Central memory CD8-positive, alpha-beta T cell (primary cell): ENCODE measurements at regions not wholly inside any gene's neighbourhood (a gene's known extent, or its start where the extent isn't known, plus 50 kb on each side); places are given as distances from the start of the nearest gene placed in this dataset.
"Not testable (repeated sequence)": the region's sequence is repeated elsewhere in the genome, so short reads cannot be mapped to it uniquely, and the experiment has no call there.

Source experiments
- ATAC-seq: fragments of 150-1000 bp; cut with Tn5 transposase; replicated peaks from 2 replicates; pipeline ENCODE4 v1.10.0; 2022; ENCODE audit warnings: mild to moderate bottlenecking, moderate FRiP score, moderate number of reproducible peaks; ENCODE audit not compliant: poor library complexity, severe bottlenecking; ENCODE audit errors: extremely low read depth
- DNase-seq, 2 donors: peaks; one replicate each; pipeline ENCODE4 v3.0.0; 2021; ENCODE audit warnings: low spot score in 2 of 2
- H3K27ac Mint-ChIP-seq: one replicate; pipeline ENCODE4 v1.8.0; 2022; ENCODE audit warnings: low read depth, mild to moderate bottlenecking, moderate library complexity, mixed read lengths
- H3K27me3 Mint-ChIP-seq: one replicate; pipeline ENCODE4 v1.8.0; 2022; ENCODE audit warnings: mixed read lengths
- H3K36me3 Mint-ChIP-seq: one replicate; pipeline ENCODE4 v1.8.0; 2022; ENCODE audit warnings: mild to moderate bottlenecking, moderate library complexity, mixed read lengths; ENCODE audit not compliant: insufficient read depth
- H3K4me1 Mint-ChIP-seq: one replicate; pipeline ENCODE4 v1.8.0; 2022; ENCODE audit warnings: mixed read lengths
- H3K4me3 Mint-ChIP-seq: one replicate; pipeline ENCODE4 v1.8.0; 2022; ENCODE audit warnings: mild to moderate bottlenecking, moderate library complexity, mixed read lengths
- H3K9me3 Mint-ChIP-seq: one replicate; pipeline ENCODE4 v1.8.0; 2022; ENCODE audit warnings: mixed read lengths

GRCh38 chr4:160117686-160118085 is 1014.8 kb downstream of the RAPGEF2 start:
- no peak for DNase-seq
- H3K27me3 Mint-ChIP-seq, result no peaks in the 10 kb centered on the region
- no peak overlapping the region for H3K27ac Mint-ChIP-seq
- no peak overlapping the region for H3K4me3 Mint-ChIP-seq
- ATAC-seq, result no peak
- no peaks in the 10 kb centered on the region for H3K4me1 Mint-ChIP-seq
- H3K36me3 Mint-ChIP-seq, result no peaks in the 10 kb centered on the region
- H3K9me3 Mint-ChIP-seq, result peaks cover 18% of the 10 kb centered on the region

GRCh38 chr4:160125576-160126287 is 1022.9 kb downstream of the RAPGEF2 start:
- not testable (repeated sequence) for H3K4me3 Mint-ChIP-seq, H3K27me3 Mint-ChIP-seq, H3K27ac Mint-ChIP-seq, DNase-seq, ATAC-seq, H3K9me3 Mint-ChIP-seq, H3K36me3 Mint-ChIP-seq, H3K4me1 Mint-ChIP-seq

GRCh38 chr4:160127211-160127610 is 1024.3 kb downstream of the RAPGEF2 start:
- Mint-ChIP-seq H3K9me3 (peaks cover 9% of the 10 kb centered on the region), H3K27ac (no peak overlapping the region), H3K36me3 (no peaks in the 10 kb centered on the region), H3K27me3 (no peaks in the 10 kb centered on the region), H3K4me3 (no peak overlapping the region), H3K4me1 (no peaks in the 10 kb centered on the region)
- DNase-seq (no peak), ATAC-seq (no peak)

GRCh38 chr4:160129439-160129838 is 1026.6 kb downstream of the RAPGEF2 start:
- peaks cover 24% of the 10 kb centered on the region for H3K9me3 Mint-ChIP-seq
- H3K27me3 Mint-ChIP-seq, result no peaks in the 10 kb centered on the region
- ATAC-seq (no peak), DNase-seq (no peak)
- H3K36me3 Mint-ChIP-seq, result no peaks in the 10 kb centered on the region
- no peaks in the 10 kb centered on the region for H3K4me1 Mint-ChIP-seq
- no peak overlapping the region for H3K4me3 Mint-ChIP-seq
- no peak overlapping the region for H3K27ac Mint-ChIP-seq

- no peak for ATAC-seq
- Mint-ChIP-seq H3K4me1 (no peaks in the 10 kb centered on the region), H3K27me3 (no peaks in the 10 kb centered on the region), H3K27ac (no peak overlapping the region), H3K9me3 (peaks cover 44% of the 10 kb centered on the region), H3K4me3 (no peak overlapping the region), H3K36me3 (no peaks in the 10 kb centered on the region)
- no peak for DNase-seq
Measured at GRCh38 chr4:160136021-160136420, 1033.1 kb downstream of the RAPGEF2 start.

GRCh38 chr4:160141206-160141605 is 1038.3 kb downstream of the RAPGEF2 start:
- DNase-seq (no peak), ATAC-seq (no peak)
- H3K36me3 Mint-ChIP-seq, result no peaks in the 10 kb centered on the region
- H3K27ac Mint-ChIP-seq, result no peak overlapping the region
- no peak overlapping the region for H3K4me3 Mint-ChIP-seq
- H3K9me3 Mint-ChIP-seq, result peaks cover 28% of the 10 kb centered on the region
- no peaks in the 10 kb centered on the region for H3K4me1 Mint-ChIP-seq
- no peaks in the 10 kb centered on the region for H3K27me3 Mint-ChIP-seq

GRCh38 chr4:160142579-160142978 is 1039.7 kb downstream of the RAPGEF2 start:
- H3K27me3 Mint-ChIP-seq, result no peaks in the 10 kb centered on the region
- H3K4me1 Mint-ChIP-seq, result no peaks in the 10 kb centered on the region
- no peak overlapping the region for H3K27ac Mint-ChIP-seq
- H3K9me3 Mint-ChIP-seq, result peaks cover 17% of the 10 kb centered on the region
- no peak overlapping the region for H3K4me3 Mint-ChIP-seq
- ATAC-seq (no peak), DNase-seq (no peak)
- H3K36me3 Mint-ChIP-seq, result no peaks in the 10 kb centered on the region

GRCh38 chr4:160143574-160143973 is 1040.7 kb downstream of the RAPGEF2 start:
- DNase-seq (no peak), ATAC-seq (no peak)
- Mint-ChIP-seq H3K27ac (no peak overlapping the region), H3K4me3 (no peak overlapping the region), H3K4me1 (no peaks in the 10 kb centered on the region), H3K9me3 (peaks cover 15% of the 10 kb centered on the region), H3K27me3 (no peaks in the 10 kb centered on the region), H3K36me3 (no peaks in the 10 kb centered on the region)

- no peak overlapping the region for H3K27ac Mint-ChIP-seq
- H3K4me3 Mint-ChIP-seq, result no peak overlapping the region
- DNase-seq, result no peak
- no peak for ATAC-seq
- no peaks in the 10 kb centered on the region for H3K4me1 Mint-ChIP-seq
- no peaks in the 10 kb centered on the region for H3K27me3 Mint-ChIP-seq
- peaks cover 12% of the 10 kb centered on the region for H3K9me3 Mint-ChIP-seq
- H3K36me3 Mint-ChIP-seq, result no peaks in the 10 kb centered on the region
Measured at GRCh38 chr4:160159457-160159856, 1056.6 kb downstream of the RAPGEF2 start.

GRCh38 chr4:160161026-160161425 is 1058.1 kb downstream of the RAPGEF2 start:
- Mint-ChIP-seq H3K9me3 (peaks cover 6% of the 10 kb centered on the region), H3K4me1 (no peaks in the 10 kb centered on the region), H3K27ac (no peak overlapping the region), H3K27me3 (no peaks in the 10 kb centered on the region), H3K4me3 (no peak overlapping the region), H3K36me3 (no peaks in the 10 kb centered on the region)
- ATAC-seq (no peak), DNase-seq (no peak)

GRCh38 chr4:160175064-160175643 is 1072.3 kb downstream of the RAPGEF2 start:
- no peaks in the 10 kb centered on the region for H3K27me3 Mint-ChIP-seq
- H3K4me3 Mint-ChIP-seq, result no peak overlapping the region
- H3K4me1 Mint-ChIP-seq, result no peaks in the 10 kb centered on the region
- H3K36me3 Mint-ChIP-seq, result no peaks in the 10 kb centered on the region
- H3K9me3 Mint-ChIP-seq, result peaks cover 23% of the 10 kb centered on the region
- DNase-seq, result no peak
- no peak overlapping the region for H3K27ac Mint-ChIP-seq
- ATAC-seq, result no peak

GRCh38 chr4:160180211-160180610 is 1077.3 kb downstream of the RAPGEF2 start:
- Mint-ChIP-seq H3K9me3 (peaks cover 15% of the 10 kb centered on the region), H3K4me1 (no peaks in the 10 kb centered on the region), H3K27me3 (no peaks in the 10 kb centered on the region)

GRCh38 chr4:160182727-160183126 is 1079.8 kb downstream of the RAPGEF2 start:
- no peak for ATAC-seq
- Mint-ChIP-seq H3K4me1 (no peaks in the 10 kb centered on the region), H3K27me3 (no peaks in the 10 kb centered on the region), H3K9me3 (peaks cover 12% of the 10 kb centered on the region), H3K27ac (no peak overlapping the region), H3K4me3 (no peak overlapping the region), H3K36me3 (no peaks in the 10 kb centered on the region)
- no peak for DNase-seq

More at GRCh38 chr4:160180211-160180610, 1077.3 kb downstream of the RAPGEF2 start:
- Mint-ChIP-seq H3K4me3 (no peak overlapping the region), H3K36me3 (no peaks in the 10 kb centered on the region), H3K27ac (no peak overlapping the region)
- no peak for ATAC-seq
- DNase-seq, result no peak
